MM.1S (cell line): ENCODE measurements at regions not wholly inside any gene's neighbourhood (a gene's known extent, or its start where the extent isn't known, plus 50 kb on each side); places are given as distances from the start of the nearest gene placed in this dataset.

ENCODE experiments used
- DNase-seq: peaks from one replicate; pipeline ENCODE4 v3.0.0-alpha.2; 2015
- H2AFZ ChIP-seq: fragments of 300-600 bp; sonication (generic); 2 replicates; pipeline ENCODE4 v1.6.0; 2016; ENCODE audit warnings: antibody characterized with exemption, low read length
- H3F3A ChIP-seq: fragments of 300-600 bp; sonication (generic); 2 replicates; pipeline ENCODE4 v1.6.1; 2016; ENCODE audit warnings: mild to moderate bottlenecking, antibody characterized with exemption, low read length, moderate library complexity, mixed read lengths; ENCODE audit not compliant: insufficient read depth
- H3K27ac ChIP-seq: fragments of 300-600 bp; sonication (generic); 2 replicates; pipeline ENCODE4 v1.5.1; 2016; ENCODE audit warnings: mild to moderate bottlenecking, low read length
- H3K27me3 ChIP-seq: fragments of 300-600 bp; sonication (generic); replicated peaks from 2 replicates; pipeline ENCODE4 v1.6.0; 2016; ENCODE audit warnings: low read length; ENCODE audit not compliant: insufficient read depth
- H3K36me3 ChIP-seq: fragments of 300-600 bp; sonication (generic); replicated peaks from 2 replicates; pipeline ENCODE4 v1.6.1; 2016; ENCODE audit warnings: mild to moderate bottlenecking, low read length, mixed read lengths; ENCODE audit not compliant: insufficient read depth
- H3K4me1 ChIP-seq: fragments of 300-600 bp; sonication (generic); 2 replicates; pipeline ENCODE4 v1.6.1; 2016; ENCODE audit warnings: low read length, mixed read lengths
- H3K4me2 ChIP-seq: fragments of 300-600 bp; sonication (generic); 2 replicates; pipeline ENCODE4 v1.6.0; 2016; ENCODE audit warnings: low read depth, low read length
- H3K4me3 ChIP-seq: fragments of 300-600 bp; sonication (generic); 2 replicates; pipeline ENCODE4 v1.5.1; 2016; ENCODE audit warnings: low read length, mixed read lengths
- H3K79me2 ChIP-seq: fragments of 300-600 bp; sonication (generic); 2 replicates; pipeline ENCODE4 v1.6.1; 2016; ENCODE audit warnings: mixed run types, low read length, mixed read lengths
- H3K9ac ChIP-seq: fragments of 300-600 bp; sonication (generic); 2 replicates; pipeline ENCODE4 v1.6.1; 2016; ENCODE audit warnings: low read length, mixed read lengths
- H3K9me2 ChIP-seq: fragments of 300-600 bp; sonication (generic); replicated peaks from 2 replicates; pipeline ENCODE4 v1.6.1; 2016; ENCODE audit warnings: mild to moderate bottlenecking, low read length, mixed read lengths; ENCODE audit not compliant: insufficient read depth
- H3K9me3 ChIP-seq: fragments of 300-600 bp; sonication (generic); replicated peaks from 2 replicates; pipeline ENCODE4 v1.6.1; 2016; ENCODE audit warnings: mild to moderate bottlenecking, low read length, mixed read lengths; ENCODE audit not compliant: insufficient read depth
- H4K20me1 ChIP-seq: fragments of 300-600 bp; sonication (generic); 2 replicates; pipeline ENCODE4 v1.6.1; 2016; ENCODE audit warnings: mild to moderate bottlenecking, low read length, moderate library complexity, mixed read lengths; ENCODE audit not compliant: insufficient read depth
- CTCF ChIP-seq: fragments of 300-600 bp; sonication (generic); IDR thresholded peaks from 2 replicates; pipeline ENCODE4 v1.5.1; 2016; ENCODE audit warnings: antibody characterized with exemption, low read length, mixed read lengths
- EZH2 ChIP-seq: fragments of 300-600 bp; sonication (generic); optimal IDR thresholded peaks from 2 replicates; pipeline ENCODE3; 2017; ENCODE audit warnings: low read depth, mild to moderate bottlenecking, antibody characterized with exemption, low read length, mixed read lengths
- EZH2phosphoT487 ChIP-seq: fragments of 300-600 bp; sonication (generic); IDR thresholded peaks from 2 replicates; pipeline ENCODE4 v1.6.1; 2018; ENCODE audit warnings: antibody characterized with exemption, low read length

GRCh38 chr7:93757426-93757825 lies 133.1 kb downstream of the TFPI2 start:
- no peak overlapping the region for H3K4me3 ChIP-seq
- H3K27ac ChIP-seq: no peak overlapping the region
- H3F3A ChIP-seq: no peaks in the 10 kb centered on the region
- TF ChIP-seq EZH2 (no peak), EZH2phosphoT487 (no peak), CTCF (no peak)
- H3K4me2 ChIP-seq: no peak overlapping the region
- no peak for DNase-seq
- H3K9me3 ChIP-seq: no peaks in the 10 kb centered on the region
- H2AFZ ChIP-seq: no peak overlapping the region
- H4K20me1 ChIP-seq: no peaks in the 10 kb centered on the region
- H3K36me3 ChIP-seq: no peaks in the 10 kb centered on the region
- no peaks in the 10 kb centered on the region for H3K79me2 ChIP-seq
- H3K27me3 ChIP-seq: no peaks in the 10 kb centered on the region
- H3K9me2 ChIP-seq: no peaks in the 10 kb centered on the region
- no peak overlapping the region for H3K9ac ChIP-seq
- no peaks in the 10 kb centered on the region for H3K4me1 ChIP-seq

- Histone ChIP-seq H3K4me1 (no peaks in the 10 kb centered on the region), H3K79me2 (no peaks in the 10 kb centered on the region), H2AFZ (no peak overlapping the region), H3K27me3 (no peaks in the 10 kb centered on the region), H3K9me3 (no peaks in the 10 kb centered on the region), H3K4me3 (no peak overlapping the region), H3K36me3 (no peaks in the 10 kb centered on the region), H3K27ac (no peak overlapping the region), H3K9ac (no peak overlapping the region), H3K4me2 (no peak overlapping the region), H4K20me1 (no peaks in the 10 kb centered on the region), H3K9me2 (no peaks in the 10 kb centered on the region), H3F3A (no peaks in the 10 kb centered on the region)
- TF ChIP-seq CTCF: no peak
- no peak for TF ChIP-seq EZH2
- no peak for TF ChIP-seq EZH2phosphoT487
- DNase-seq: no peak
These were observed 133.7 kb downstream of the TFPI2 start for GRCh38 chr7:93756890-93757289.

GRCh38 chr7:93751421-93751820 lies 139.1 kb downstream of the TFPI2 start:
- DNase-seq: no peak
- no peak overlapping the region for H2AFZ ChIP-seq
- H3F3A ChIP-seq: no peaks in the 10 kb centered on the region
- no peaks in the 10 kb centered on the region for H3K4me1 ChIP-seq
- TF ChIP-seq EZH2phosphoT487: no peak
- TF ChIP-seq CTCF: no peak
- no peak for TF ChIP-seq EZH2
- no peaks in the 10 kb centered on the region for H4K20me1 ChIP-seq
- no peak overlapping the region for H3K4me3 ChIP-seq
- no peaks in the 10 kb centered on the region for H3K79me2 ChIP-seq
- H3K9me3 ChIP-seq: no peaks in the 10 kb centered on the region
- no peak overlapping the region for H3K27ac ChIP-seq
- H3K9ac ChIP-seq: no peak overlapping the region
- H3K36me3 ChIP-seq: no peaks in the 10 kb centered on the region
- no peaks in the 10 kb centered on the region for H3K27me3 ChIP-seq
- no peak overlapping the region for H3K4me2 ChIP-seq
- no peaks in the 10 kb centered on the region for H3K9me2 ChIP-seq
